ENCODE measurements at regions not wholly inside any gene's neighbourhood (a gene's known extent, or its start where the extent isn't known, plus 50 kb on each side); places are given as distances from the start of the nearest gene placed in this dataset.

GRCh38 chr6:12221856-12222255, 68.3 kb upstream of the EDN1 start:
- intact Hi-C loops (cut with micrococcal nuclease; ENCODE audit: unreplicated experiment) (no loop called here), in situ Hi-C loops (cut with HindIII; ENCODE audit: low pct_unique_long_range_greater_than_20kb, low sequenced_read_pairs) (no loop called here)
- ChIA-PET CTCF (no interaction called here), POLR2A (no interaction called here)
- Histone ChIP-seq H3K36me3 (ENCODE audit: control insufficient read depth, insufficient read depth, low read length) (no peaks in the 10 kb centered on the region), H3K9me3 (ENCODE audit: control insufficient read depth, insufficient read depth, low read depth, low read length) (no peaks in the 10 kb centered on the region), H3K27ac (ENCODE audit: low read length) (no peak overlapping the region), H3K4me1 (ENCODE audit: control insufficient read depth, insufficient read depth, low read length) (no peaks in the 10 kb centered on the region), H3K4me3 (ENCODE audit: low read depth in 2 of 2, low read length in 2 of 2) (no peak overlapping the region), H3K27me3 (ENCODE audit: control insufficient read depth, insufficient read depth, low read length) (no peaks in the 10 kb centered on the region)
- no peak for DNase-seq (ENCODE audit: low read depth, low spot score)
- TF ChIP-seq REST (IDR thresholded peaks at IDR 0.05; ENCODE audit: insufficient read depth in 1 of 2, low read depth in 2 of 2, low read length in 1 of 2) (no peak), SIN3A (IDR thresholded peaks at IDR 0.05; ENCODE audit: borderline replicate concordance, insufficient read depth, low read depth, low read length) (no peak), TCF7L2 (IDR thresholded peaks at IDR 0.05; ENCODE audit: low read depth, low read length) (no peak), POLR2AphosphoS5 (IDR thresholded peaks at IDR 0.05; ENCODE audit: low read depth, low read length) (no peak), CTCF (IDR thresholded peaks at IDR 0.05) (no peak)
- ATAC-seq: no peak
- no TSS peak for BruUV-seq (replicated peaks)

GRCh38 chr6:12222405-12223366, 67.5 kb upstream of the EDN1 start:
- H3K9me3 ChIP-seq (ENCODE audit: control insufficient read depth, insufficient read depth, low read depth, low read length): no peaks in the 10 kb centered on the region
- intact Hi-C loops (cut with micrococcal nuclease; ENCODE audit: unreplicated experiment) (no loop called here), in situ Hi-C loops (cut with HindIII; ENCODE audit: low pct_unique_long_range_greater_than_20kb, low sequenced_read_pairs) (no loop called here)
- H3K36me3 ChIP-seq (ENCODE audit: control insufficient read depth, insufficient read depth, low read length): no peaks in the 10 kb centered on the region
- TF ChIP-seq SIN3A (IDR thresholded peaks at IDR 0.05; ENCODE audit: borderline replicate concordance, insufficient read depth, low read depth, low read length) (no peak), REST (IDR thresholded peaks at IDR 0.05; ENCODE audit: insufficient read depth in 1 of 2, low read depth in 2 of 2, low read length in 1 of 2) (no peak), TCF7L2 (IDR thresholded peaks at IDR 0.05; ENCODE audit: low read depth, low read length) (no peak), POLR2AphosphoS5 (IDR thresholded peaks at IDR 0.05; ENCODE audit: low read depth, low read length) (no peak), CTCF (IDR thresholded peaks at IDR 0.05) (no peak)
- ChIA-PET CTCF (no interaction called here), POLR2A (no interaction called here)
- H3K27ac ChIP-seq (ENCODE audit: low read length): no peak overlapping the region
- H3K4me1 ChIP-seq (ENCODE audit: control insufficient read depth, insufficient read depth, low read length): no peaks in the 10 kb centered on the region
- ATAC-seq (no peak), DNase-seq (ENCODE audit: low read depth, low spot score) (no peak)
- H3K27me3 ChIP-seq (ENCODE audit: control insufficient read depth, insufficient read depth, low read length): no peaks in the 10 kb centered on the region
- BruUV-seq (replicated peaks): no TSS peak
- H3K4me3 ChIP-seq (ENCODE audit: low read depth in 2 of 2, low read length in 2 of 2): no peak overlapping the region
